GM18861 (cell line): ENCODE measurements at regions not wholly inside any gene's neighbourhood (a gene's known extent, or its start where the extent isn't known, plus 50 kb on each side); places are given as distances from the start of the nearest gene placed in this dataset.

Experiments used
- ATAC-seq: cut with Tn5 transposase; IDR thresholded peaks from one replicate; pipeline ENCODE4 v1.9.1; 2021; ENCODE audit not compliant: unreplicated experiment

DNA sequence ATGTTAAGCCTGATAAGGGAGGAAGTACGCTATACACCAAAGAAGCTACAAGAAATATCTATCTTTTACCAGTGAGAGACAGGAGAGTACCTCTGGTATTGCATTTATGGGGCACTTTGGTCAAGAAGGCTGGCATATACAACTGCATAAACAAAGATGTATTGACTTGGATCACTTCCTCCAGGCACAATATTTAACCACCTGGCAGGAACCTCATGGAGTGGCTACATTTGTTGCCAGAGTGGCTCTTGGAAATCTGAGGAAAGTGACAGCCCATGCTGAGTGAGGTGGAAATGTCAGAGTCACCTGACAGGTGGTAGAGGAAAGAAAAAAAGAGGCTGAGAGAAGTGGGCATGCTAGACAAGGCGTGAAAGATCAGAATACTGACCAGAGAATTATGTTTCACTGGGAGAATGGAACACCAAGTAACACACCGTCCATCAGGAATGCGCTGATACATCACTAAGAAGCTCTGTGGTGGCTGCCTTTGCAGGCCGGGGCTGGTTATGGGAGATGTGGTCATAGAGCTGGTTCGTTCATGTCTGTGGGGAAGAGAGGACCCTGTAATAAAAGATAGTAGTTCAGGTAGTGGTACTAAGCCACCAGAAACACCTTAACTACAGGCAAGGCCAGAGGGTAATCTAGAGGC, 61.4 kb upstream of the UFL1 start:
- no peak for ATAC-seq

DNA sequence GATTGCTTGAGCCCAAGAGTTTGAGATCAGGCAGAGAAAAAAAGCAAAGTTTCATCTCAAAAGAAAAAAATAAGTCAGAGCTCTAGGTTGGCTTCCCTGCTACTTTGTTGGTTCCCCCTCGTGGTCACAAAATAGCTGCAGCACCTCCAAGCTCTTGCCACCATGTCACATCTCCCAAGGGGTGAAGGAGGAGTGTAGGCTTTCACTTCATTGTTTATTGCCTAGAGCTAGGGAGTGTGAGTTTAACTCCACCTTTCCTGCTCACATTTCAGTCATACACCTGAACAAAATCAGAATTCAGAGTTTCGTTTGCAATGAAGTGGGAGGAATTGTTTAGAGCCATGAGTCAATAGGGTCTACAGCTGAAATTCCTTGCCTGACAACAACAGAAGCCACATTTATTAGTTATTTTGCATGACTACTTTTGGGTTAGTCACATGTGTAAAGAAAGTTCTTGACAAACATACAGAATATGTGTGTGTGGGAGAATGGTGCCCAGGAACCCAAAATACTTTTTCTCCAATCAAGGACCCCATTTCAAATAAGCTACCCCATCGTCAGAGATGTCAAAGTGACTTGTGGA, 56.2 kb upstream of the UFL1 start:
- ATAC-seq = no peak

DNA sequence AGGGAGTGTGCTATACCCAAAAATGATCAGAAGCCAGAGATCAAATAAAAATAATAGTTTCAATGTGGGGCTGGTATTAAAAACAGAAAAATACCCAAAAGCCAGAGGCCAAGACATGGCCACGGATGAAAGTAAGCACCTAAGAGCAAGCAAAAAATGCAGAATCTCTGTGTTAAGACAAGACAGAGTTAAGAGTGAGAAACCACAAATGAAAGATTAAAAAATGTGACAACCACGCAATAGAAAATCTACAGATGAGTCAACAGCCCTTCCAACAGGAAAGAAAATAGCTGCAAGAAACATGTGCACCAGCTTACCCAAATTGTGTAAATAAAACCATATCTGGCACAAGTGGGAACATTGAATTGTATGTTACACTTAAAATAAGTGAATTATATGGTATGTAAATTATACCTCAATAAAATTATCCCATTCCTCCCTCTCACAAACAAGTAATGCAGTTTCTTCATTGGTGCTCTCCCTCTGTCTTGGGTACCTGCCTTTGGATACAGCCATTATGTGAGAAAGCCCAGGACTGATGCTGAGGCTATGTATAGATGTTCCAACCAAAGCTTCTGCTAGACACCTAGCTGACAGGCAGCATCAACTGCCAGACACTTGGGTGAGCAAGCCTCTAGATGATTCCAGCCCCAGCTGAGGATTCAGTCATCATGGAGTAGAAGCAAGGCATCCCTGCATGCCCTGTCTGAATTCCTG, 55.3 kb upstream of the UFL1 start:
- peak; percentile 46 for ATAC-seq

DNA sequence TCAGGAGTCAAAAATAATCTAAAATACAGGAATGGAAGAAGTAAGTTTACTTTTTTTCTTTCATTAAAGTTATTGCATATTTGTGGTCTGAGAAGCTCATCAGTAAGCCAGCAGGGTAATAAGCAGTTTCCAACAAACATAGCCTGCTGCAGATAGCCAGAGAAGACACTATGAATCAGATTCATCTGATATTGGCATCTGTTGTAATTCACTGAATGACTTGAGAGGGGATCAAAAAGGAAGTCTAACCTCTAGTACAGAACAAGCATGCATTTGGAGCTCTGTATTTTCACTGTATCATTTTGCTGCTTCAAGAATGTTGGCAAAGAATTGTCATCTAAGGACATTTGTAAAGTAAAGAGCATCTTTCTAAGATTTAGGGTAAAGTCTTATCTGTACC, 53.8 kb upstream of the UFL1 start:
- ATAC-seq = no peak

DNA sequence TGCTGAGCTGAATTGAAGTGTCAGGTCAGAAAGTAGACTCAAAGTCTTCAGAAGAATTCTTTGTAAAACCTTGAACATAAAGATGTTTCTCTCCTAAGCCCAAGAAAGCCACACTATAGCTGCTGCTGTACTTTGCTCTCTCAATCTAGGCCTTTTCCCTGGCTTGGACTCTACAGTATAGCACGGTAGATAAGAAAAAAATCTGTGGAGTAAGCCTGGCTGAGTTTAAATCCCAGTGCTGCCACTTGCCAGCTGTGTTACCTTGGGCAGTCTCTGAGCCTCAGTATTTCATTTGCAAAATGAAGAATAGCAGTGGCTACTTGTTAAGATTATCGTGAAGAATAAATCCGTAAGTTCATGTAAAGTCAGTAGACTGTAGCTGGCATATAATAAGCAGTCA, 53.3 kb upstream of the UFL1 start:
- ATAC-seq = no peak

DNA sequence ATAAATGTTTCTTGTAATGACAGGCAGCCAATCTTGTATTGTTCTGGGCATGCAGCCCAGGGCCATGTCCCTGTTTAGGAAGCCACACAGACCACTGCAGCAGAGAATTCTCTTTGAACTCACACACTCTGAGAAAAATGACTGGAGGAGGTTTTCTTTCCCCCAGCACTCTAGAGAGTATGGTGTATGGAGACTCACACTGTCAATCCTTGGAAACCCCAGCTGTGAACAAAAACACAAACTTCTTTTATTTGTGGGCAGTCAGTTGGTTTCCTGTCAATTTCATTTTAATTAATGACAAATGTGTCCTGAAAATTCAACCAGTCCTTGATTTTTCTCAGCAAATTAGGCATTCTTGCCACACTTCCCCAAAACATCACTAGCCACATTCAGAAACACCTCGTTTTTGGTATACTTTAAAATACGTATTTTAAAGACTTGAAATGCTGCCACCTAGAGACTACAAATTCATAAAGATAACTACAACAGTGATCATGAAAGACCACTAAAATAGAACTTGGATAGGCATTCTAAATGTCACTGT, 52.9 kb upstream of the UFL1 start:
- no peak for ATAC-seq

DNA sequence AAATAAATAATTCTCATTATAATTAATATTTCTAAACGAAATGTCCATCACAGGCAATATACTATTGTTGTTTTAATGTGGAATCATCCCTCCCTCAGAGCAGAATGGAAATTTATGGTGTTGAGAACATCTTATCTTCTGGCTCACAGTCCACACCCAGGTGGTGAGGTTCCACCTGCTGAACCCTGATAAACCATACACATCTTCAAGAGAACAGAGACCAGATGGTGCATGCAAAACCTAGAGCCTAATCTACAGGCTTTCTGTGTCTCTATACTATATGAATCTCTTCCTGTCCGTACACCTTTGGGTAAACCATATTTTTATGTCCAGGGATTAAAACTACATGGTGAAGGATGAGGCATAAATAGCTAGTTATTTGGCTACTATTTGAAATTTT, 52.3 kb upstream of the UFL1 start:
- no peak for ATAC-seq

DNA sequence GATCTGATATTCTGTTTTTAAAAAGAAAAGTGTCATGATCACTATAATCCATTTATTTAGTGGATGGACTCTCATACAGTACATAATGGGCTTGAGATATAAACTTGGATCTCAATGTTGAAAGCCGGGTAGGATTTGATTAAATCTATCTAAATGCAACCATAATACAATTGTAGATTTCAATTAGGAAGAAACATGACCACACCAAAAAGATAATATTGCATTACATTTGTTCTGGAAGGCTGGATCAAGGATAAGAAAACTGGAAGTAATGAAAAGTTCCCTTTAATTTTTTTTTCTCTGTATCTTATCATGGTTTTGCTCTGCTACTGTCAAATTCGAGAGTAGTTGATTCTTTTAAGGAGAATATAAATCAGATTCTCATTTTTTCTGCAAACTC, 51.3 kb upstream of the UFL1 start:
- ATAC-seq = no peak
